Stimulated activated CD8-positive, alpha-beta memory T cell treated with anti-CD3 and anti-CD28 coated beads, Interleukin-2, amount 100 ng/mL, for 1 hour (primary cell): ENCODE measurements at regions not wholly inside any gene's neighbourhood (a gene's known extent, or its start where the extent isn't known, plus 50 kb on each side); places are given as distances from the start of the nearest gene placed in this dataset.

Experiments used
- DNase-seq, 2 donors: peaks; one replicate each; pipeline ENCODE4 v3.0.0-alpha.2; 2020; ENCODE audit warnings: low read depth in 2 of 2

GRCh38 chr22:44555597-44555996 lies 57.6 kb upstream of the RTL6 start:
- no peak for DNase-seq

- no peak for DNase-seq
These were observed 57.0 kb upstream of the RTL6 start for GRCh38 chr22:44555046-44555445.

- no peak for DNase-seq
These were observed 56.4 kb upstream of the RTL6 start for GRCh38 chr22:44554411-44554810.

- DNase-seq: no peak
These were observed 52.9 kb upstream of the RTL6 start for GRCh38 chr22:44550711-44551491.

GRCh38 chr22:44549701-44550100 lies 51.7 kb upstream of the RTL6 start:
- no peak for DNase-seq

- no peak for DNase-seq
These were observed 50.9 kb upstream of the RTL6 start for GRCh38 chr22:44548981-44549380.
